C1 segment of cervical spinal cord (tissue), 14 donors: ENCODE measurements at regions not wholly inside any gene's neighbourhood (a gene's known extent, or its start where the extent isn't known, plus 50 kb on each side); places are given as distances from the start of the nearest gene placed in this dataset.
"Not testable (repeated sequence)": the region's sequence is repeated elsewhere in the genome, so short reads cannot be mapped to it uniquely, and the experiment has no call there.

Source experiments
- DNase-seq, 14 donors: peaks; one replicate each; lab custom pipeline; 2025; lab: John Stamatoyannopoulos, UW

GRCh38 chr2:236985761-236986339 is 99.8 kb upstream of the COPS8 start:
- DNase-seq = no peak

- no peak for DNase-seq
These were observed 99.0 kb upstream of the COPS8 start for GRCh38 chr2:236986524-236987330.

DNA sequence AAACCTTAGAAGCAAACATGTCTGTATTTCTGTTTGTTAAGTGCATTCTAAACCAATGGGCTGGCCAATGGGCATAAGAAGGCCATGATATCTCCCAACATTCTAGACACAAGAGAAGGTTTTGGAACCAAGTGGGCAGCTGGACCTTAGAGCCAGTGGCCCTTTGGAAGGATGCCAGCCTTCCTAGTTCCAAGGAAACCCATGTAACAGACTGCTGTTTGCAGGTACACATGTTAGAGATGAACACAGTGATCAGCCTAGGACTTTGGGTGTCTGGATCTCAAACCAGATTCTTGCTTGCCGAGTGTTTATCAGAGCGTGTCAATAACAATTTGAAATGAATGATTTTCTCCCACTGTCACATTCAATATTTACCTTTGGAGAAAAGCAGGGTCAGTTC is 97.5 kb upstream of the COPS8 start:
- DNase-seq = no peak

- no peak for DNase-seq
These were observed 96.7 kb upstream of the COPS8 start for GRCh38 chr2:236988690-236989624.

- DNase-seq = no peak
These were observed 95.1 kb upstream of the COPS8 start for GRCh38 chr2:236990552-236990951.

DNA sequence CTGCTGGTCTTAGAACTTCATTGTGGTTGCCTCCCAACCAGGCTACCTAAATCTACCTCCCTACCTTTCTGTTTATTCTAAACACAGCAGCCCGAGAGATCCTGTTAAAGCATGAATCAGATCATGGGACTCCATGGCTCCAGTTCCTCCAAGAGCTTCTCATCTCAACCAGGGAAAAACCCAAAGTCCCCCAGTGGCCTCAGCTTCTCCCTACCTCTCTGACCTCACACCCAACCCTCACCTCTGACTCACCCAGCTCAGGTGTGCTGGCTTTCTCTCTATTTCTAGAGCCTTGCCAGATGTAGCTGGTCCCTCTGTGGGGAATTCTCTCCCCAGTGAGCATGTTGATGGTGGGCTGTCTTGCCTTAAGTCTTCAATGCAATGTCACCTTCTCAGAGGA is 93.8 kb upstream of the COPS8 start:
- DNase-seq = no peak

- no peak for DNase-seq
These were observed 92.4 kb upstream of the COPS8 start for GRCh38 chr2:236993286-236993685.

GRCh38 chr2:236994361-236994760 is 91.3 kb upstream of the COPS8 start:
- DNase-seq = no peak

- no peak for DNase-seq
These were observed 88.5 kb upstream of the COPS8 start for GRCh38 chr2:236997069-236997715.

- DNase-seq = no peak
These were observed 87.5 kb upstream of the COPS8 start for GRCh38 chr2:236998236-236998635.

DNA sequence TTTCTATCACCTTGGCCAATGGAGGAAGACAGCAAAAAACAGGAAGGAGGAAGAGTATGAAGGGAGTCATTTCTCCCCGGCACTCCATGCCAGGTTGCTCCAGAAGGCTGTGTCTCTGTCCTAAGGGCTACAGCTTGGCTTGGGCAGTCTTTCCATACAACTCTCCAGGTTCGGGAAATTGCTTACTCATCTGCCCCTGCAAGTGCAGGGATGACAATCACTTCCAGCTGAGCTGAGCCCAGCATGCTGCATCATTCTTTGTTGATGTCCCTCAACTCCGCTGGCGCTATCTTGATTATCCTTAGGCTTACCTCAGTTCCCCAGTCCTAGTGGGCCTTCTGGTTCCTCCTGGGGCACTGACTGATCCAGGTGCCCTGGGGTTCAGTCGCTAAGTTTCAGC is 86.9 kb upstream of the COPS8 start:
- no peak for DNase-seq

- DNase-seq = no peak
These were observed 85.2 kb upstream of the COPS8 start for GRCh38 chr2:237000481-237000880.

DNA sequence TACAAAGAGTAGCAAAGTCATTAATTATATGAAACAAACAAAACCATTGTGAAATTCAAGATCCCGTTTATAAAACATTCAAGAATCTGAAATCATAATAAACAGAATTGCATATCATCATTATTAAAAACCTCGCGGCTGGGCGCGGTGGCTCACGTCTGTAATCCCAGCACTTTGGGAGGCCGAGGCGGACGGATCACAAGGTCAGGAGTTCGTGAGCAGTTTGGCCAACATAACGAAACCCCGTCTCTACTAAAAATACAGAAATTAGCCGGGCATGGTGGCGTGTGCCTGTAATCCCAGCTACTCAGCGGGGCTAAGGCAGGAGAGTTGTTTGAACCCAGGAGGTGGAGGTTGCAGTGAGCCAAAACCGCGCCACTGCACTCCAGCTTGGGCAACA is 80.3 kb upstream of the COPS8 start:
- not testable (repeated sequence) for DNase-seq

DNA sequence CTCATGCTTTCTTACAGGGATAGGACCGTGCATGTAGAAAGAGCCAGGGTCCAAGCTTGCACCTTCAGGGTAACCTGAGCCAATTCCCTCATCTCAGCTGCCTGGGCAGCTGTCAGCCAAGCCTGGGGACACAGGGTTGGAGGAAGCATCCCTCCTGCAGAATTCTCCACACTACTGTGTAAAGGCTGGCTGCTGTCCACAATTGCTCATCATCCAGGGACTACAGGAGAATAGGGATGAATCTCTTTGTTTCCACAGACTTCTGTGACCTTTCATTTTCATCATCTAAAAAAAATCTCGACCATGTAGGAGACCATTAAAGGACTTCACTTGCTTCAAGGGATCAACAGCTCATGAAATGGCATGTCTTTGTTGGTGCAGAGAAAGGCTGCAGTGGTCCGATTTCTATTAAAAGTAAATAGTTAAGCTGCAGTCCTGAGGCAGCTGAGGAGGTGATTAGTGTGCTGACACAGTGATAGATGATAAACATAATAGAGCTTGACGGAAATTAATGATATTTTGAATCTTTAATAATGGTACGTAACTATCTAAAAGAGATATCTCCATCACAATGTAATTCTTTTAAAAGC is 74.4 kb upstream of the COPS8 start:
- no peak for DNase-seq

GRCh38 chr2:237012004-237012403 is 73.7 kb upstream of the COPS8 start:
- no peak for DNase-seq

DNA sequence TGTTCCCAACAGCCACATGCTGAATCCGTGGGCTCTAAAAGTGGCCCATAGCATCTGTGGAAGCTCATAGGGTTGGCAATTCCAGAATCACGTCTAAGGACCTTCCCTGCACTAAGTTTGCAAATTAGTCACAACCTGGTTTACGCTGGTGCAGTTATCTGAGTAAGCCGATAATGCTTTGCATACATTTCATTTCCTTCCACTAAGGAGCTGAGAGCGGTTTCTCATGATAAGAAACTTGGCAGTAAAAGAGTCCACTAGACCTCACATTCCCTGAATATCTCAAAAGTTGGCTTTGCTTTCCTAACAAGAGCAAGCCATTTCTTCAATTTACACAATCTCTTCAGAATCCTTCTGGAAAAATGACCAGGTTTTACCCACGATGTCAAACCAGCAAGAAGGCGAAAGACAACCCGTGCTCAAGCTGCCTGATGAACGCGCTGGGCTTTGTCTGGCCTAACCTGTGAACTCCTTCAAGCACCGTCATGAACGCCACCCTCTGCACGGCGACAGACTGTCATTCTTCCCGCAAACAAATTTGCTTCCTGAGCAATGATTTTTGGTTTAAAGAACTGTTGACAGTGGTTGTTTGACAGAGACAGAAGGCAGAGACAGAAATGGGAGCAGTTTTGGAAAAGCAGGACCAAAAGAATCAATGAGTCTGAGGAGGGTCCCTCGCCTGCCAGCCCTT is 73.0 kb upstream of the COPS8 start:
- no peak for DNase-seq

DNA sequence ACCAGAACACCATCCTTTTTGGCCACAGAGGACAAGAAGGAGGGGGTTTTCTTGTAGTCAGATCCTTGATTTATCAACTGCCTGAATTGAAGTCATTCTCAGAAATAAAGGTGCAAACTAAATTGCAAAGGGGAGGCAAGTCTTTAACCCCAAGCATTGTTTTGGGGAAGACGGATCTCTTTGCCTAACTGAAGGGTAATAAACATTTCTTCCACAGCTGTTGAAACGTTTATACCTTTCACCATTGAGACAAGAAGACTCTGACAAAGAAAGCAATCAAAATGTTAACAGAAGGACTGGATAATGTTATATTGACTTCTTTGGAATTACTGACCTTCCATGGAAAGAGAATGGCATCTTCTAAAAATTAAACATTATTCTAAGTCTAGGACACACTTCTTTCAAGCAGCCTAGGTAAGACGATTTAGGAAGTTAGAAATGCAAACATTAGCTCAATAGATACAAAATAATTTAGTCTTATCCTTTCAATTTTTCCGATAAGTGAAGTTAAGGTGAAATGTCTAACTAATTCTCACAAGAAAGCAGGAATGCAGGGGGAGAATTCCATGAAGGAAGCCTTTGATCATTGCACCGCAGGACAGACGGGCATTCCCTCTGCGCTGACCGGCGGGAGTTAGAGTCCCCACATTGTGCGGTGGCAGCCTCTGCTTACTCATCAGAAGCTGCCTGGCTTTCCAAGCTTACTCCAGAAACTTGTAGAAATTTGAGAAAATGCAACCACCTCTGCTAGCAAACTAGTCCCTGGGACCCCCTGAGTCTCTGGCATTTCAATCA is 69.4 kb upstream of the COPS8 start:
- DNase-seq = no peak

DNA sequence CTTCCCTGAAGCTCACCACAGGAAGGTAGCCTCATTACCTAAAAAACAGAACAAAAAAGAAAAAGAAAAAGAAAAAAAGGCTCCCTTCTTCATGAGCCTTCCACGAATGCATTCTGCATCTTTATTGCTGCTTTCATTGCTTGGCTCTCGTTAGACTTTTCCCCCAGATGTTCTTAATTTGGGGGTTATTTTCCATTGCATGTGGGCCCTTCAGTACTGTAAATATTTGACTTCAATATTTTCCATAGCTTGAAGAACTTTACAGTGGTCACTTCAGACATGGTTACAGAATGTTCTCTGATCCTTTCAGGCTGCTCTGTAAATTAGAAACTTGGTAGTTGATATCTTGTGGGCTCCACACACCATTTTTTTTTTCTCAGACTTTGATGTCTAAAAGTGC is 65.6 kb upstream of the COPS8 start:
- DNase-seq = no peak

DNA sequence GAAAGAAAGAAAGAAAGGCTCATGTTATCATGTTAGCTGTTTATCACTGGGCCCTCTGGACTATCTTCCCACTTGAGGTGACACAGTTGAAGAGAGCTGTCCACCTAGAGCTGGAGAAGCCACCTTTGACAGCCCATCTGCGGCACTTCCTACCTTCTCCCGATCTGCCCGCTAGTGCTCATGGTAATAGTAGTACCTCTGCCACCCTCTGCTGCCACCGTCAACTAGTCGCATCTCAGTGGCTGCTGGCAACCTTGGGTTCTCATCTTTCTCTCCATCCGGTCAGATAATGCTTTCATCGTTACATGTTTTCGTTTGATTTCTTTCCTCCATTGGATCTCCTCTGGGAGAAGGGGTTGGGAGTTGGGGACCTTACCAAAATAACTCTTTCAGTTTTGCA is 63.2 kb upstream of the COPS8 start:
- DNase-seq = no peak

DNA sequence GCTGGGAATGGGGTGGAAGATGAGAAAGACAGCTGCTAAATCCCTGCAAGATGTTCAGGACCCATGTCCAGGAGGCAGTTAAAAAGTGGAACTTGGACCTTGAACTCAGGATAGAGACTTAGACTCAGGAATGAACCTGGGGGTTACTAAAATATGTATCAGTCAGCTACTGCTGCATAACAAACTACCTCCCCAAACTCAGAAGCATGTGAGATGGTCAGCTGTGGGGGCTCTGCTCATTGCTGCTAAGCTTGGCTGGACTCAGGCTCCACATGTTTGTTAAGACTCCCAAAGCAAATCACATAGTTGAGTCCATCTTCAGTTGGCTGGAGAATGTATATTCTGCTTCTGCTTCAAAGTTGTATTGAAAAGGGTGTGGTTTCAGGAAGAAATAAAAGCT is 61.4 kb upstream of the COPS8 start:
- DNase-seq = no peak
